A549 (cell line): ENCODE measurements at regions not wholly inside any gene's neighbourhood (a gene's known extent, or its start where the extent isn't known, plus 50 kb on each side); places are given as distances from the start of the nearest gene placed in this dataset.

Experiments
- ATAC-seq, 2 experiments: fragments of 200-7000 bp in 1 of 2; fragments of >200 bp in 1 of 2; cut with Nextera tagmentation in 1 of 2; cut with Tn5 transposase in 1 of 2; 3 replicates each; pipeline versions ENCODE4 v1.8.0 to v1.9.1; 2018 to 2020; ENCODE audit warnings: mild to moderate bottlenecking in 1 of 2, moderate library complexity in 1 of 2
- CTCF ChIA-PET: fragments of 300-600 bp; sonication (Branson Sonifier 250); formaldehyde crosslinking; extraction: SDS; loops from one replicate; lab custom pipeline; 2021; ENCODE audit warnings: antibody characterized with exemption, inconsistent platforms; lab: Yijun Ruan, JAX
- POLR2A ChIA-PET: fragments of 350-600 bp; formaldehyde crosslinking; extraction: SDS; loops from one replicate; lab custom pipeline; 2021; ENCODE audit warnings: antibody characterized with exemption, inconsistent platforms; lab: Yijun Ruan, JAX
- DNase-seq, 2 experiments: peaks; one replicate each; pipeline versions ENCODE4 v3.0.0 to v3.0.0-alpha.2; 2011 to 2016; ENCODE audit warnings: low read depth in 1 of 2, low spot score in 1 of 2
- FAIRE-seq: peaks from 2 replicates; lab custom pipeline; 2011; peaks lifted over from hg19 to GRCh38; lab: Jason Lieb, UNC
- H3K27ac ChIP-seq, 2 experiments: fragments of >200 bp; sonication (Bioruptor Twin); formaldehyde crosslinking; 3 replicates each; pipeline ENCODE4 v1.5.1; 2016 to 2017
- H3K4me1 ChIP-seq: fragments of >200 bp; sonication (Bioruptor Twin); formaldehyde crosslinking; 3 replicates; pipeline ENCODE4 v1.6.1; 2016
- H3K4me2 ChIP-seq: fragments of >200 bp; sonication (Bioruptor Twin); formaldehyde crosslinking; 3 replicates; pipeline ENCODE4 v1.6.1; 2016
- H3K4me3 ChIP-seq: fragments of >200 bp; sonication (Bioruptor Twin); formaldehyde crosslinking; 3 replicates; pipeline ENCODE4 v1.5.1; 2016
- H3K9me3 ChIP-seq: fragments of >200 bp; sonication (Bioruptor Twin); formaldehyde crosslinking; 3 replicates; pipeline ENCODE4 v1.6.1; 2016
- BHLHE40 ChIP-seq: IDR thresholded peaks from 2 replicates; pipeline ENCODE4 v1.6.1; 2012; ENCODE audit warnings: low read depth, low read length, inconsistent platforms
- CBX8 ChIP-seq: fragments of 200-600 bp; sonication (generic); IDR thresholded peaks from 2 replicates; pipeline ENCODE4 v1.6.1; 2016
- CHD2 ChIP-seq: fragments of 150-350 bp; IDR thresholded peaks from 2 replicates; pipeline ENCODE4 v1.6.1; 2014; ENCODE audit warnings: low read length; ENCODE audit not compliant: partially characterized antibody
- EHMT2 ChIP-seq: fragments of 200-600 bp; sonication (generic); IDR thresholded peaks from 2 replicates; pipeline ENCODE4 v1.6.1; 2016; ENCODE audit warnings: antibody characterized with exemption, low read depth, mild to moderate bottlenecking, moderate library complexity
- EP300 ChIP-seq, 2 experiments: fragments of >200 bp; sonication (Bioruptor Twin); formaldehyde crosslinking; IDR thresholded peaks; 2 replicates in 1 of 2; 3 replicates in 1 of 2; pipeline ENCODE4 v1.6.1; 2016 to 2017
- ESRRA ChIP-seq: fragments of 150-350 bp; IDR thresholded peaks from 2 replicates; pipeline ENCODE4 v1.6.1; 2014; ENCODE audit warnings: mild to moderate bottlenecking, low read length, borderline replicate concordance
- FOSB ChIP-seq: fragments of 250-450 bp; sonication (Bioruptor Pico); IDR thresholded peaks from 2 replicates; pipeline ENCODE4 v1.5.0; 2020; ENCODE audit warnings: mild to moderate bottlenecking, moderate library complexity
- FOXS1 ChIP-seq: fragments of 250-450 bp; sonication (Bioruptor Pico); IDR thresholded peaks from 2 replicates; pipeline ENCODE4 v1.5.0; 2020; ENCODE audit warnings: mild to moderate bottlenecking, moderate library complexity
- HDAC2 ChIP-seq: fragments of 200-600 bp; sonication (generic); IDR thresholded peaks from 2 replicates; pipeline ENCODE4 v1.6.1; 2016
- HOXA7 ChIP-seq: fragments of 250-450 bp; sonication (Bioruptor Pico); IDR thresholded peaks from 2 replicates; pipeline ENCODE4 v1.5.0; 2020; ENCODE audit warnings: mild to moderate bottlenecking, moderate library complexity
- JUN ChIP-seq, 2 experiments: fragments of >200 bp; sonication (Bioruptor Twin); formaldehyde crosslinking; IDR thresholded peaks; 2 replicates in 1 of 2; 3 replicates in 1 of 2; pipeline ENCODE4 v1.6.1; 2016 to 2017
- KDM5A ChIP-seq: fragments of 200-600 bp; sonication (generic); IDR thresholded peaks from 2 replicates; pipeline ENCODE4 v1.6.1; 2016; ENCODE audit warnings: antibody characterized with exemption, mild to moderate bottlenecking
- MAFK ChIP-seq: fragments of 450-650 bp; IDR thresholded peaks from 2 replicates; pipeline ENCODE4 v1.6.1; 2014; ENCODE audit not compliant: partially characterized antibody
- MAZ ChIP-seq: fragments of 150-350 bp; IDR thresholded peaks from 2 replicates; pipeline ENCODE4 v1.6.1; 2014; ENCODE audit warnings: antibody characterized with exemption, low read depth, low read length, borderline replicate concordance
- NFE2L2 ChIP-seq: fragments of 150-350 bp; conservative IDR thresholded peaks from 2 replicates; pipeline ENCODE4 v1.6.1; 2014; ENCODE audit warnings: low read length
- NPAS2 ChIP-seq: fragments of 250-450 bp; sonication (Bioruptor Pico); IDR thresholded peaks from 2 replicates; pipeline ENCODE4 v1.8.0; 2022; ENCODE audit warnings: mild to moderate bottlenecking, moderate library complexity, borderline replicate concordance
- RARB ChIP-seq: fragments of 250-450 bp; sonication (Bioruptor Pico); IDR thresholded peaks from 2 replicates; pipeline ENCODE4 v1.8.0; 2021; ENCODE audit warnings: mild to moderate bottlenecking, moderate library complexity
- RCOR1 ChIP-seq: fragments of 150-350 bp; IDR thresholded peaks from 2 replicates; pipeline ENCODE4 v1.6.1; 2014; ENCODE audit warnings: antibody characterized with exemption, low read length, low read depth
- RNF2 ChIP-seq: fragments of 200-600 bp; sonication (generic); IDR thresholded peaks from 2 replicates; pipeline ENCODE4 v1.6.1; 2016; ENCODE audit warnings: low read depth, mild to moderate bottlenecking, antibody characterized with exemption, moderate library complexity, borderline replicate concordance
- SMC3 ChIP-seq: fragments of >200 bp; sonication (Bioruptor Twin); formaldehyde crosslinking; IDR thresholded peaks from 3 replicates; pipeline ENCODE4 v1.6.1; 2018; ENCODE audit warnings: inconsistent platforms
- ZC3H11A ChIP-seq: fragments of 450-650 bp; IDR thresholded peaks from 2 replicates; pipeline ENCODE4 v1.6.1; 2014; ENCODE audit warnings: antibody characterized with exemption, mild to moderate bottlenecking
- ZFP36 ChIP-seq: fragments of 450-650 bp; IDR thresholded peaks from 2 replicates; pipeline ENCODE4 v1.6.1; 2014; ENCODE audit warnings: borderline replicate concordance; ENCODE audit not compliant: partially characterized antibody
- WGBS: methylation state at CpG from one replicate; pipeline ENCODE4 v1.1.6; 2017; ENCODE audit errors: missing lambda C conversion rate; 5-methylcytosine and 5-hydroxymethylcytosine counted together
- TF ChIP-seq, protein P1 (sequence below): fragments of 200-600 bp; sonication (generic); IDR thresholded peaks from 2 replicates; pipeline ENCODE4 v1.6.1; 2016; ENCODE audit warnings: antibody characterized with exemption, mild to moderate bottlenecking, moderate library complexity
- TF ChIP-seq, protein P2 (sequence below): IDR thresholded peaks from 2 replicates; pipeline ENCODE4 v1.6.1; 2012

DNA sequence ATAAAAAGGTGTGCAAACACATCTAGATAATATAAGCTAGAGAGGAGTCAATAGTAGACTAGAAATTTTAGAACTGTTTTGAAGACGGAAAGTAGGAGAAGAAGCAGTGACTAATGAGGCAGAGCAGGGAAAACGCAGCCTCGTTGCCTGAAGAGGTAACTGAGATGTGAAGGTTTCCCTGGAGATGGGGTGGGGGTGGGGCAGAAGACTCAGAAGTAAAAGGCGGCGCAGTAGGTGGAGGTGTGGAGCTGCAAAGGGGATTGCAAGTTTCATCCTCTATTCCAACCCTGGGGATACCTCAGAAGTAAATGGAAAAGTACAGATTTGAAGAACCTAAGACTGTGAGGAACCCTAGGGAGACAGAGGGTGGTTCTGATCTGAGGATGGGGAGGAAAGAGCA lies 109.5 kb downstream of the TMPRSS5 start:
- no peak overlapping the region for H3K27ac ChIP-seq
- ChIA-PET POLR2A (no interaction called here), CTCF (interaction anchor here (1.2 kb wide), 1 partner anchor 9 kb away, joined by 3 read pairs; no protein-coding TSS in a partner anchor)
- ATAC-seq (no peak), FAIRE-seq (no peak), DNase-seq (no peak)
- no peak overlapping the region for H3K4me2 ChIP-seq
- WGBS: 52% methylated on average over 5 of the region's 5 CpGs
- H3K4me3 ChIP-seq: no peak overlapping the region
- H3K4me1 ChIP-seq: no peaks in the 10 kb centered on the region
- no peaks in the 10 kb centered on the region for H3K9me3 ChIP-seq
- no peak for TF ChIP-seq ESRRA
- TF ChIP-seq FOXS1 (CRISPR knock-in tag): no peak
- no peak for TF ChIP-seq HDAC2
- no peak for TF ChIP-seq SMC3

DNA sequence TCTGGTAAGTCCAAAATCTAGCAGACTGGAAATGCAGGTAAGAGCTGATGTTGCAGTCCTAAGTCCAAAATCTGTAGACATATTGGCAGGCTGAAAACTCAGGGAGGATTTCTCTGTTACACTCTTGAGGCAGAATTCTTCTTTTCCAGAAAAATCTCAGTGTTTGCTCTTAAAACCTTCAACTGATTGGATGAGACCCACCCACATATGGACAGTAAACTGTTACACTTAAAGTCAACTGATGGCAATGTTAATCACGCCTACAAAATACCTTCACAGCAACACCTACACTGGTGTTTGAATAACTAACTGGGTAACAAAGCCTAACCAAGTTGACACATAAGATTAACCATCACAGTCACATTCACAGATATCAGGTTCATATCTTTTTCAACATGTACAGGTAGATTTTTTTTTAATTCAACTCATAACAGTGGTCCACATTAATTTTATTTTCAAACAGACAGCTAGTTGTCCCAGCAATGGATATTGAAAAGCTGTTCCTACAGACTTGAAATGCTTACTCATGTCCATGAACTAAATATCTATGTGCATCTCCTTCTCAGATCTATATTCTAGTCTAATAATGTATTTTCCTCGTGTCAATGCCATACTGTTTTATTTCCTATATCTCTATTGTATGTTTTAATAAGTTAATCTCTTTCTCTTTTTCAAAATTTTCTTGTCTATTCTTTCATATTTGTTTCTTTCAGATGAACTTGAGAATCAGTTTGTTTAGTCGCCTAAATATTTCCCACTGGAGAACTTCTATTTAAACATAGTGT lies 110.1 kb downstream of the TMPRSS5 start:
- H3K4me1 ChIP-seq: no peaks in the 10 kb centered on the region
- CTCF ChIA-PET: interaction anchor here (1.2 kb wide), 1 partner anchor 8 kb away, joined by 3 read pairs; no protein-coding TSS in a partner anchor
- POLR2A ChIA-PET: no interaction called here
- ATAC-seq (no peak), FAIRE-seq (no peak), DNase-seq (no peak)
- 14% methylated on average over 3 of the region's 3 CpGs for WGBS
- no peaks in the 10 kb centered on the region for H3K9me3 ChIP-seq
- H3K4me3 ChIP-seq: no peak overlapping the region
- no peak overlapping the region for H3K27ac ChIP-seq
- H3K4me2 ChIP-seq: no peak overlapping the region
- no peak for TF ChIP-seq NFE2L2
- TF ChIP-seq MAZ: no peak
- TF ChIP-seq CHD2: no peak
- TF ChIP-seq MAFK: no peak
- TF ChIP-seq, protein P1, sequence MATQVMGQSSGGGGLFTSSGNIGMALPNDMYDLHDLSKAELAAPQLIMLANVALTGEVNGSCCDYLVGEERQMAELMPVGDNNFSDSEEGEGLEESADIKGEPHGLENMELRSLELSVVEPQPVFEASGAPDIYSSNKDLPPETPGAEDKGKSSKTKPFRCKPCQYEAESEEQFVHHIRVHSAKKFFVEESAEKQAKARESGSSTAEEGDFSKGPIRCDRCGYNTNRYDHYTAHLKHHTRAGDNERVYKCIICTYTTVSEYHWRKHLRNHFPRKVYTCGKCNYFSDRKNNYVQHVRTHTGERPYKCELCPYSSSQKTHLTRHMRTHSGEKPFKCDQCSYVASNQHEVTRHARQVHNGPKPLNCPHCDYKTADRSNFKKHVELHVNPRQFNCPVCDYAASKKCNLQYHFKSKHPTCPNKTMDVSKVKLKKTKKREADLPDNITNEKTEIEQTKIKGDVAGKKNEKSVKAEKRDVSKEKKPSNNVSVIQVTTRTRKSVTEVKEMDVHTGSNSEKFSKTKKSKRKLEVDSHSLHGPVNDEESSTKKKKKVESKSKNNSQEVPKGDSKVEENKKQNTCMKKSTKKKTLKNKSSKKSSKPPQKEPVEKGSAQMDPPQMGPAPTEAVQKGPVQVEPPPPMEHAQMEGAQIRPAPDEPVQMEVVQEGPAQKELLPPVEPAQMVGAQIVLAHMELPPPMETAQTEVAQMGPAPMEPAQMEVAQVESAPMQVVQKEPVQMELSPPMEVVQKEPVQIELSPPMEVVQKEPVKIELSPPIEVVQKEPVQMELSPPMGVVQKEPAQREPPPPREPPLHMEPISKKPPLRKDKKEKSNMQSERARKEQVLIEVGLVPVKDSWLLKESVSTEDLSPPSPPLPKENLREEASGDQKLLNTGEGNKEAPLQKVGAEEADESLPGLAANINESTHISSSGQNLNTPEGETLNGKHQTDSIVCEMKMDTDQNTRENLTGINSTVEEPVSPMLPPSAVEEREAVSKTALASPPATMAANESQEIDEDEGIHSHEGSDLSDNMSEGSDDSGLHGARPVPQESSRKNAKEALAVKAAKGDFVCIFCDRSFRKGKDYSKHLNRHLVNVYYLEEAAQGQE: no peak
- TF ChIP-seq RCOR1: no peak
- TF ChIP-seq CBX8: no peak
- TF ChIP-seq KDM5A: no peak
- TF ChIP-seq, protein P2, sequence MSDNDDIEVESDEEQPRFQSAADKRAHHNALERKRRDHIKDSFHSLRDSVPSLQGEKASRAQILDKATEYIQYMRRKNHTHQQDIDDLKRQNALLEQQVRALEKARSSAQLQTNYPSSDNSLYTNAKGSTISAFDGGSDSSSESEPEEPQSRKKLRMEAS: no peak
- no peak for TF ChIP-seq HDAC2
- no peak for TF ChIP-seq FOSB
- no peak for TF ChIP-seq BHLHE40
- TF ChIP-seq ZC3H11A: no peak
- no peak for TF ChIP-seq JUN (IDR thresholded peaks at IDR 0.05)
- no peak for TF ChIP-seq EP300 (IDR thresholded peaks at IDR 0.05)
- no peak for TF ChIP-seq NPAS2 (CRISPR knock-in tag)
- no peak for TF ChIP-seq RNF2
- no peak for TF ChIP-seq HOXA7 (CRISPR knock-in tag)
- no peak for TF ChIP-seq RARB (CRISPR knock-in tag)

DNA sequence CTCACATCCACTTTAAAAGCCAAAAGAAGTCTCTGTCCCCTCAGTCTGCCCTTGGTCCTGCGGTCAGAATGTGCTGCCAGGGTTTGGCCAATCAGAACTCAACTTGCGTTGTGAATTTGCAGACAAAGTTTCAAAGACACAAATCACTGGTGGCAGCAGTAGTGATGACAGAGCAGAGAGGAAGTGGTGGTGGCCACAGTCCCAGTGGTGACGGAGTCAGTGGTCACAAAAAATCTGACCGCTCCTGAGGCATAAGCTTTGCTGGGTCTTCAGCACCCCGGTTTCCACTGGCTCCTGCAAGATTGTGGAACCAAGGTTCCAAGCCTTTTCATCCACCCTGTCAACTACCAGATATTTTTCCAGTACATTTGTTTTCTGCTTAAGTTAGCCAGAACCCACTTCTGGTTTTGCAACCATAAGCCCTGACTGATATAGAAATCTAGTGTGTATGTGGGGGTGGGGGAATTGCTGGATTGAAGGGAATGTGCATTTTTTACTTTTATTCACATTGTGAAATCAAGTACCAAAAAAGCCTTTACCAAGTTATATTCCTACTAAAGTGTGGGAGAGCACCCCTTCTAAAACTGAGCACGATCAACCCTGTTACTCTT lies 112.3 kb downstream of the TMPRSS5 start:
- Histone ChIP-seq H3K27ac (no peak overlapping the region), H3K4me3 (no peak overlapping the region), H3K9me3 (no peaks in the 10 kb centered on the region), H3K4me1 (no peaks in the 10 kb centered on the region), H3K4me2 (no peak overlapping the region)
- POLR2A ChIA-PET: no interaction called here
- FAIRE-seq (no peak), ATAC-seq (no peak), DNase-seq (no peak)
- WGBS: 14% methylated on average over 6 of the region's 6 CpGs
- CTCF ChIA-PET: no interaction called here
- no peak for TF ChIP-seq ZFP36
- TF ChIP-seq FOXS1 (CRISPR knock-in tag): no peak
- TF ChIP-seq EHMT2: no peak
- no peak for TF ChIP-seq RCOR1
- no peak for TF ChIP-seq HOXA7 (CRISPR knock-in tag)
